Activated T-cell treated with anti-CD3 and anti-CD28 coated beads, Interleukin-2, amount 50 U/mL, for 72 hours (primary cell): ENCODE measurements at regions not wholly inside any gene's neighbourhood (a gene's known extent, or its start where the extent isn't known, plus 50 kb on each side); places are given as distances from the start of the nearest gene placed in this dataset.

ENCODE experiments used
- ATAC-seq, 2 donors: fragments of 150-1000 bp; cut with Tn5 transposase; replicated peaks in 1 of 2; 2 replicates each; pipeline ENCODE4 v1.10.0; 2021; ENCODE audit warnings: moderate library complexity in 2 of 2, mild to moderate bottlenecking in 1 of 2
- DNase-seq, 2 donors: peaks; one replicate each; pipeline ENCODE4 v3.0.0; 2021 to 2022; ENCODE audit warnings: mixed read lengths in 1 of 2
- H3K27ac Mint-ChIP-seq: one replicate; pipeline ENCODE4 v1.8.0; 2022; ENCODE audit warnings: mild to moderate bottlenecking, moderate library complexity, mixed read lengths
- H3K27me3 Mint-ChIP-seq: one replicate; pipeline ENCODE4 v1.8.0; 2022; ENCODE audit warnings: low read depth, mixed read lengths
- H3K36me3 Mint-ChIP-seq, 2 donors: one replicate each; pipeline ENCODE4 v1.8.0; 2022; ENCODE audit warnings: mixed read lengths in 2 of 2, mild to moderate bottlenecking in 1 of 2; ENCODE audit not compliant: insufficient read depth in 2 of 2
- H3K4me1 Mint-ChIP-seq: one replicate; pipeline ENCODE4 v1.8.0; 2022; ENCODE audit warnings: low read depth, mixed read lengths
- H3K4me3 Mint-ChIP-seq, 2 donors: one replicate each; pipeline ENCODE4 v1.8.0; 2022; ENCODE audit warnings: mild to moderate bottlenecking in 2 of 2, mixed read lengths in 2 of 2, moderate library complexity in 2 of 2
- H3K9me3 Mint-ChIP-seq, 2 donors: one replicate each; pipeline ENCODE4 v1.8.0; 2022; ENCODE audit warnings: mixed read lengths in 2 of 2

DNA sequence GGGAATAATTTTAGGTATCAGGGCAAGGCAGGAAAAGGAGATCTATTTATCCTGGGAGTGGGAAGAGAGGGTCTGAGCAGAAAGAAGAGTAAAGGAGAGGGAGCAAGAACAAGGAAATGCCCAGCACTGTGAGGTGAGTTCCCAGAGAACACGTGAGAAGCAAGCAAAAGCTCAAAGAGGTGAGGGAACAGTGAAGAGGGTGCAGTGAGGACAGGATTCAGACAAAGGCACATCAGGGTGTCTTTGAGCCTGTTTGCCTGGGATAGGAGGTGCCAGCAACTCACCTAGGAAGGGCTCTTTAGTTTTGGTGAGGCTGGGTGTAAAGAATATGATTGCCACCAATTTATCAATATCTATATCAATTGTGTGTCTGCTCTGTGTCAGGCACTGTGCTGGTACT, 88.9 kb upstream of the NRXN3 start:
- Mint-ChIP-seq H3K4me1 (no peaks in the 10 kb centered on the region), H3K27me3 (peaks cover 13% of the 10 kb centered on the region), H3K4me3 (no peak overlapping the region), H3K36me3 (no peaks in the 10 kb centered on the region), H3K9me3 (no peaks in the 10 kb centered on the region), H3K27ac (no peak overlapping the region)
- ATAC-seq (no peak), DNase-seq (no peak)

DNA sequence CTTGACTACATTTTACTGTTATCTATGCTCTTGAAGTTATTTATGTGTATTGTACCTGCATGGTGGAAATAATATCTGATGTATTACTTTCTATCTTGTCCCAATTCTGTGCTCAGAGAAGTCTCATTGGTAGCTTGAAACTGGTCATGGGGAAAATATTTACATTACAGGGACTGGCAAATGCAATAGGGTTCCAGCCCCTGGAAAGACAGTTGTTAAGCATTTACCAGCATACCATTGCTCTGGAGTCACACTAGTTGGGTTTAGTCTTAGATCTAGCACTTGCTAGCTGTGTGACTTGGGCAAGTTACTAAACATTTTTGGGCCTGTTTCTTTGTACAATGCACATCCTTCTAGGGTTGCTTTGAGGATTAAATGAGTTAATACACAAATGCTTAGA, 86.3 kb upstream of the NRXN3 start:
- no peaks in the 10 kb centered on the region for H3K36me3 Mint-ChIP-seq
- DNase-seq (no peak), ATAC-seq (no peak)
- H3K4me1 Mint-ChIP-seq = no peaks in the 10 kb centered on the region
- H3K4me3 Mint-ChIP-seq = no peak overlapping the region
- no peaks in the 10 kb centered on the region for H3K9me3 Mint-ChIP-seq
- peaks cover 13% of the 10 kb centered on the region for H3K27me3 Mint-ChIP-seq
- H3K27ac Mint-ChIP-seq = no peak overlapping the region

DNA sequence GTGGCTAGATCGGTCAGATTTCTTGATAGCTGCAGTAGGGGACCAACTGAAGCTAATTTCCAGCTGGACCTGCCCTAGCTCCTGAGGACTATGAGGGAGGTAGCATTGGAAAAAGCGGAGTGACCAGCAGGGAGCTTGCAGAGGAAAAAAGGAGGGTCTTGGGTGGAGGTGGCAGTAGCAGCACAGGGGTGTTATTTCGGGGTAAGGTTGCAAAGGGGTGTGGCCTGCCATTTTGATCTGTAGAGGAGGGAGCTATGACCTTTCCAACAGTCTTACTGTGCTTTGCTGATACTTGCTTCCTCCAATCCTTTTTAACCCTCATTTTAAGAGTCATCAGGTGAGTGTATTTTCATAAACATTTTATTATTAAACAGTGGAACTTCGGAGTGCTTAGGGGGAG, 83.8 kb upstream of the NRXN3 start:
- peaks cover 7% of the 10 kb centered on the region for H3K27me3 Mint-ChIP-seq

DNA sequence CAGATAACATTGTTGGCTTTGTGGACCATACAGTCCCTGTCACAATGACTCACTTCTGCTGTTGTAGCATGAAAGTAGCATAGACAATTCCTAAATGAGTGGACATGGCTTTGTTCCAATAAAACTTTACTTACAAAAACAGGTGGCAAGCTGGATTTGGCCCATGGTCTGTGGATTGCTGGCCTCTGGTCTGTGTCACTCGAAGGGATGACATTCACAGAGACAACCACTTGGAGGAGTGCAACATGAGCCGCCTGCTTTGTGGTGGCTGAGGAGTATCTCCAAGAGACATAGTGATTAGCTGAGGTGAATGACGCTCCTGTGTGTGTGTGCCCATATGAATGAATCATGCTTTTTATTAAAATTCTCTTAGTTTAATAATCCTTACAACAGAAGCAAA, 81.3 kb upstream of the NRXN3 start:
- no peak for DNase-seq
- Mint-ChIP-seq H3K27ac (no peak overlapping the region), H3K36me3 (no peaks in the 10 kb centered on the region), H3K9me3 (no peaks in the 10 kb centered on the region), H3K4me1 (no peaks in the 10 kb centered on the region), H3K27me3 (no peaks in the 10 kb centered on the region), H3K4me3 (no peak overlapping the region)
- no peak for ATAC-seq

More for the DNA sequence above, 83.8 kb upstream of the NRXN3 start:
- H3K9me3 Mint-ChIP-seq = no peaks in the 10 kb centered on the region
- no peaks in the 10 kb centered on the region for H3K4me1 Mint-ChIP-seq
- DNase-seq (no peak), ATAC-seq (no peak)
- H3K36me3 Mint-ChIP-seq = no peaks in the 10 kb centered on the region
- H3K27ac Mint-ChIP-seq = no peak overlapping the region
- H3K4me3 Mint-ChIP-seq = no peak overlapping the region

DNA sequence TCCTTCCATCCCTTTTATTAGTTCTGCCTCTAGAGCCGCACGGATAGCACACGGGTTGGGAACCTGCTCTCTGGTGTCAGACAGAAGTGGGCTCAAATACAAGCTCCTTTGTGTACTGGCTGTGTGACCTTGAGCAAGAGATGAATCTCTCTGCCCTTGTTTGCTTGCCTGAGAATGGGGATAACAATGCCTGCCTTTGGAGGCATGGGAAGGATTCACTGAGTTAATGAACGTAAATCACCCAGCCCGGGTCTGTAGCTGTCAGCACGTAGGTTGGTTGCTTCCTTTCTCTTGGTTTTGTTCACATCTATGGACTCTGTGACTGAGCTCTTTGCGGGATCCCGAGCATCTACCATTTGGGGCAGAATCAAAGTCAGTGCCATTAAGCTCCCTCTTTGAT, 79.3 kb upstream of the NRXN3 start:
- H3K9me3 Mint-ChIP-seq = no peaks in the 10 kb centered on the region
- DNase-seq (no peak), ATAC-seq (no peak)
- no peaks in the 10 kb centered on the region for H3K4me1 Mint-ChIP-seq
- no peaks in the 10 kb centered on the region for H3K27me3 Mint-ChIP-seq
- no peaks in the 10 kb centered on the region for H3K36me3 Mint-ChIP-seq
- no peak overlapping the region for H3K27ac Mint-ChIP-seq
- no peak overlapping the region for H3K4me3 Mint-ChIP-seq

DNA sequence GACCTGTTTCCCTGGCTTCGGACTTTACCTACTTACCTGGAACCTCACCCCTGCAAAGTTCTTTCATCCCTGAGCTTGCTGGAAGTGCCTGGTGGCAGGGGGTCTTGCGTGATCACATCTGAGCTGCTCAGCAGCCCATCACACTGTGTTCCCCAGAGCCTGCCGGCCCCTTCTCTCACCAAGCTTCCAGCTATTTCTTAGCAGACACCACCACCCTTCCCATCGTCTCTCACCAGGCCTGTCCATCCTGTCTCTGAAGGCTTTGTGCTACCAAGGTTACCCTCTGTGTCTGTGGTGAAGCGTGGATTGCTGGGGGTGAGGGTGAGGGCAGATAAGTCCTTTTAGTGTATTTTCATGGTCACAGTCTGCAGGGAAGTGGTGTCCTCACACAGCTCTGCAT, 78.8 kb upstream of the NRXN3 start:
- H3K9me3 Mint-ChIP-seq = no peaks in the 10 kb centered on the region
- ATAC-seq (no peak), DNase-seq (no peak)
- no peaks in the 10 kb centered on the region for H3K27me3 Mint-ChIP-seq
- no peaks in the 10 kb centered on the region for H3K36me3 Mint-ChIP-seq
- no peak overlapping the region for H3K27ac Mint-ChIP-seq
- H3K4me3 Mint-ChIP-seq = no peak overlapping the region
- no peaks in the 10 kb centered on the region for H3K4me1 Mint-ChIP-seq

DNA sequence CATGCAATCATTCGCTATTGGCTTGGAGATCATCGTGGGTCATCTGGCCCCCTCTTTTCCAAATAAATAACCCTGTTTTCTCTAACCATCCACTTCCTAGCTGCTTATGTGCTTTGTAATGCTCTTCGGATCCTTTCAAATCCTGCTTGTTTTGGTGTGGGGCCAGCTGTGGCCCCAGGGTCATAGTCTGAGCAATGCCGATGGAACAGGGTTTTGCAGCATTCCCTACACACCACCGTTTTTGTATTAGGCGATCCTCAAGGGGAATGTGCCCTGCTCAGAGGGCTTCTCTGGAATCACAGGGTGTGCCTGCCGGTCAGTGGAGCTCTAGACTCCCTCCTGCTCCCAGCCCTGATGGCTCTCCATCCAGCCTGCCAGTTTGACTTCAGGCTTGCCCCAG, 78.1 kb upstream of the NRXN3 start:
- Mint-ChIP-seq H3K27me3 (no peaks in the 10 kb centered on the region), H3K4me1 (no peaks in the 10 kb centered on the region), H3K4me3 (no peak overlapping the region), H3K27ac (no peak overlapping the region), H3K36me3 (no peaks in the 10 kb centered on the region), H3K9me3 (no peaks in the 10 kb centered on the region)
- no peak for DNase-seq
- no peak for ATAC-seq

DNA sequence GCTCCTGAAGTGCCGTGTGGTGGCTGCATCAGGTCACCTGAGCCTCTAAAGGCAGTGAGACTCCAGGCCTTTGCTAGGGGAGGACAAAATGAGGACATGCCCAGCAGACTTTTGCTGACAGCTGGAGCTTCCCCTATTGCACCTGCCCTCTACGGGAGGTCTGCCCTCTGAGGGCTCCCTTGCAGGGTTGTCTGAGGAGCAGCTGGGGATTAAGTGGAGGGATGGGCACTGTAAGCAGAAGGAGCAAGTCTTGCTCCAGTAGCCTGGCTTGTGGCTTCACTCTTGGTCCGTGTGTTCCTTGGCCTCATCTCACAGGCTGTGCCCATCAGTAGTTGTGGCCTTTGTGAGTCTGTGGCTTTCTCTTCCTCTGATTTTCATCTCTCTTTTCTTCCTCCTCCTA, 66.9 kb upstream of the NRXN3 start:
- H3K9me3 Mint-ChIP-seq = no peaks in the 10 kb centered on the region
- DNase-seq (no peak), ATAC-seq (no peak)
- no peaks in the 10 kb centered on the region for H3K36me3 Mint-ChIP-seq
- no peak overlapping the region for H3K27ac Mint-ChIP-seq
- no peaks in the 10 kb centered on the region for H3K4me1 Mint-ChIP-seq
- peaks cover 6% of the 10 kb centered on the region for H3K27me3 Mint-ChIP-seq
- no peak overlapping the region for H3K4me3 Mint-ChIP-seq

DNA sequence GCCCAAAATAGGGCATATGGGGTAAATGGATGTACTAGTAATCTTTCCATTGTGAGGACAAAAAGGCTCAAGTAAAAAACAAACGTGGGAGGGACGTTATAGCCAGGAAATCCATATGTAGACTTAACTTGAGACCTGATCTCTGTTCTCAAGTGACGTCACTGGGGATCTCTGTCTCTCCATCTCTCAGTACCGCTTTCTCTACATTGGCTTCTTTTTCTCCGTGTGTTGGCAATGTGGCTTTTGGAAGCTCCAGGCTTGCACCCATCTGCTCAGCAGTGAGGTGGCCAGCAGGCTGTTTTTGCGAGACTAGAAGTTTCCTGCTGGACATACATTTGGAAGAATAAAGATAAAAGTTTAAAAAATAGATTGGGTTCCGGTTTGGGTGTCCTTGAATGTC, 66.0 kb upstream of the NRXN3 start:
- H3K36me3 Mint-ChIP-seq = no peaks in the 10 kb centered on the region
- DNase-seq (no peak), ATAC-seq (no peak)
- H3K27ac Mint-ChIP-seq = no peak overlapping the region
- H3K27me3 Mint-ChIP-seq = peaks cover 6% of the 10 kb centered on the region
- H3K4me3 Mint-ChIP-seq = no peak overlapping the region
- H3K9me3 Mint-ChIP-seq = peaks cover 0 to 2% of the 10 kb centered on the region in 2 donors
- H3K4me1 Mint-ChIP-seq = no peaks in the 10 kb centered on the region

DNA sequence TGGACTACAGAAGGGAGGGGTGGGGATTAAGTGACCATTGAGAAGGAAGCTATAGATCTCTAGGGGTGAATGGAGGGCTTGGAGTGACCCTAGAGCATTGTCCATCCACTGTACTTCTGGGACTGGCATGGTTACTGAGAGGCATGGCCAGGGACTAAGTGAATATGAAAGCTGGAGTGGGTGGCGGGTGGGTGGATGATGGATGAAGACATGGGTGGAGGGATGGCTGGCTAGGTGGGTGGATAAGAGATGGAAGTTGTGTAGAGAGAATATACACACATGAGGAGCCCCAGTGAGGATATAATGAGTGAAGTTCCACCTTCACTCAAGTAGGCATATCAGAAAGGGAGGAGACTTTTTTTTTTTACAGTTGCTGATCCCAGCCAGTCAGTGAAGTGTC, 65.5 kb upstream of the NRXN3 start:
- Mint-ChIP-seq H3K4me1 (no peaks in the 10 kb centered on the region), H3K9me3 (peaks cover 0 to 2% of the 10 kb centered on the region in 2 donors), H3K27me3 (peaks cover 6% of the 10 kb centered on the region), H3K36me3 (no peaks in the 10 kb centered on the region), H3K27ac (no peak overlapping the region), H3K4me3 (no peak overlapping the region)
- DNase-seq = no peak
- no peak for ATAC-seq

DNA sequence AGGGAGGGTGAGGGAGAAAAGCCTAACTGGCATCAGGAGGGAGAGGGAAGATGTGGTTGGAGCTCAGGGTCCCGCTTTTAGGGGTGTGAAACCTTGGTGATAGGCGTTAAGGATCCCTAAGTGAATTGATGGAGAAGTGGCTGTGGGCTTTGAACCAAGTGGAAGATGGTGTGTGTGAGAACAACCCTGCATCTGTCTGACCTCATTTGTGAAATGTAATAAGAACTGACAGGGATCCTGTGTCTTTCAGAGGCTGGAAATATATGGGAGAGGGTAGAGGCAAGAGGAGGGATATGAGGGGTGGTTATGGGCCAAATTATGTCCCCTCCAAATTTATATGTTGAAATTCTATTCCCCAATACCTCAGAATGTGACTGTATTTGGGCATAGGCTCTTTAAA, 63.8 kb upstream of the NRXN3 start:
- ATAC-seq (no peak), DNase-seq (no peak)
- Mint-ChIP-seq H3K9me3 (peaks cover 0 to 2% of the 10 kb centered on the region in 2 donors), H3K4me1 (no peaks in the 10 kb centered on the region), H3K4me3 (no peak overlapping the region), H3K27ac (no peak overlapping the region), H3K36me3 (no peaks in the 10 kb centered on the region), H3K27me3 (peaks cover 6% of the 10 kb centered on the region)

DNA sequence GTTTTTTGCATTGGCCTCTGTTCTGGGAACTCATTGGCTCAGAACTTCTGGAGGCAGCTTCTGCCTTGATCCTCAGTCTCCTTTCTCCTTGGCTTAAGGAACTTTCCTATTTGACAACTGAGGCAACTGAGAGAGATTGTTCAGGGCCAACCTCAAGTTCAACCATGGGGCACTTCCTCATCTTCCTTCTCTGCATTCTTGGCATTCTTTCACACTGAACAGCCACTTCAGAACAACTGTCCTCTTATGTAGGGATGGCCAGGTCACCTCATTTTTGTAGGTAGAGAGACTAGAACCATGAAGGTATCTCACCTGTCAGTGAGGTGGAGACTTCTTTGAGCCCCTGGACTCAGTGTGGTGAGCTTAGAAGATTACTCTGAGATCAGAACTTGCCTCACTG, 63.0 kb upstream of the NRXN3 start:
- peaks cover 6% of the 10 kb centered on the region for H3K27me3 Mint-ChIP-seq
- no peak overlapping the region for H3K4me3 Mint-ChIP-seq
- no peak overlapping the region for H3K27ac Mint-ChIP-seq
- DNase-seq (no peak), ATAC-seq (no peak)
- H3K36me3 Mint-ChIP-seq = no peaks in the 10 kb centered on the region
- H3K4me1 Mint-ChIP-seq = no peaks in the 10 kb centered on the region
- peaks cover 0 to 2% of the 10 kb centered on the region in 2 donors for H3K9me3 Mint-ChIP-seq

DNA sequence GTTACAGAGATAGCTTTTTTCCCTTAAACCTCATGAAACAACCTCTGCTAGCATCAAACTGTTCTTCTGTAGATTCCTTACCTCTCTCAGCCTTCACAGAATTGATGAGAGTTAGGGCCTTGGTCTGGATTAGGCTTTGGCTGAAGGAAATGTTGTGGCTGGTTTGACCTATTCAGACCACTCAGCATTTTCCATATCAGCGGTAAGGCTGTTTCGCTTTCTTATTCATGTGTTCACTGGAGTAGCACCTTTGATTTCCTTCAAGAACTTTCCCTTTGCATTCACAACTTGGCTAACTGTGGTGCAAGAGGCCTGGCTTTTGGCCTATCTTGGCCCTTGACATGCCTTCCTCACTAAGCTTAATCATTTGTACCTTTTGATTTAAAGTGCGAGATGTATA, 50.7 kb upstream of the NRXN3 start:
- ATAC-seq (no peak), DNase-seq (no peak)
- Mint-ChIP-seq H3K27ac (no peak overlapping the region), H3K4me1 (no peaks in the 10 kb centered on the region), H3K9me3 (peaks cover 0 to 2% of the 10 kb centered on the region in 2 donors), H3K27me3 (peaks cover 13% of the 10 kb centered on the region), H3K36me3 (no peaks in the 10 kb centered on the region), H3K4me3 (no peak overlapping the region)
